Mammary epithelial cell (primary cell): ENCODE measurements at regions not wholly inside any gene's neighbourhood (a gene's known extent, or its start where the extent isn't known, plus 50 kb on each side); places are given as distances from the start of the nearest gene placed in this dataset.

Experiments
- EZH2 ChIP-seq: IDR thresholded peaks from 2 replicates; pipeline ENCODE4 v1.6.1; 2012; ENCODE audit warnings: low read length, inconsistent platforms, borderline replicate concordance
- TF ChIP-seq, protein P1 (sequence below), 2 donors: IDR thresholded peaks in 1 of 2; conservative IDR thresholded peaks in 1 of 2; 2 replicates each; pipeline ENCODE4 v1.5.1; 2011 to 2012; ENCODE audit warnings: inconsistent platforms in 2 of 2, low read length in 2 of 2, mild to moderate bottlenecking in 2 of 2, control low read depth in 1 of 2, low read depth in 1 of 2; ENCODE audit not compliant: insufficient read depth in 1 of 2; ENCODE audit errors: extremely low read depth in 1 of 2

DNA sequence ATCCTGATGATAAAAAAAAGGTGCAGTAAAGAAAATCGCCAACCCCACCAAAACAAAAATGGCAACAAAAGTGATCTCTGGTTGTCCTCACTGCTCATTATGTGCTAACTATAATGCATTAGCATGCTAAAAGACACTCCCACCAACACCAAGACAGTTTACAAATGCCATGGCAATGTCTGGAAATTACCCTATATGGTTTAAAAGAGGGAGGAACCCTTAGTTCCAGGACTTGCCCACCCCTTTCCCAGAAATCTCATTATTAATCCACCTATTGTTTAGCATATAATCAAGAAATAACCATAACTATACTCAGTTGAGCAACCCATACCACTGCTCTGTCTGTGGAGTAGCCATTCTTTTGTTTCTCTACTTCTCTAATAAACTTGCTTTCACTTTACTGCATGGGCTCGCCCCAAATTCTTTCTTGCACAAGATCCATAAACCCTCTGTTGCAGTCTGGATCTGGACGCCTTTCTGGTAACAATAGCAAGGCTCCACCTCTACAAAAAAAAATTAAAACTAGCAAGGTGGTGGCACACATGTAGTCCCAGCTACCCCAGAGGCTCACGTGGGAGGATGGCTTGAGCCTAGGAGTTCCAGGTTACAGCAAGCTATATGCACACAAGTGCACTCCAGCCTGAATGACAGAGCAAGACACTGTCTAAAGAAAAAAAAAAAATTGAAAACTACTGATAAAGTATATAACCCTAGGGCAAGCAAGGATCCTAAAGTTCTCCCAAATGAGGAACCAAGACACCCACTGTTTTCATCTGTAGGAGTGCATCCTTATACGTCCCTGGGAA is 278.8 kb upstream of the JARID2 start:
- TF ChIP-seq, protein P1, sequence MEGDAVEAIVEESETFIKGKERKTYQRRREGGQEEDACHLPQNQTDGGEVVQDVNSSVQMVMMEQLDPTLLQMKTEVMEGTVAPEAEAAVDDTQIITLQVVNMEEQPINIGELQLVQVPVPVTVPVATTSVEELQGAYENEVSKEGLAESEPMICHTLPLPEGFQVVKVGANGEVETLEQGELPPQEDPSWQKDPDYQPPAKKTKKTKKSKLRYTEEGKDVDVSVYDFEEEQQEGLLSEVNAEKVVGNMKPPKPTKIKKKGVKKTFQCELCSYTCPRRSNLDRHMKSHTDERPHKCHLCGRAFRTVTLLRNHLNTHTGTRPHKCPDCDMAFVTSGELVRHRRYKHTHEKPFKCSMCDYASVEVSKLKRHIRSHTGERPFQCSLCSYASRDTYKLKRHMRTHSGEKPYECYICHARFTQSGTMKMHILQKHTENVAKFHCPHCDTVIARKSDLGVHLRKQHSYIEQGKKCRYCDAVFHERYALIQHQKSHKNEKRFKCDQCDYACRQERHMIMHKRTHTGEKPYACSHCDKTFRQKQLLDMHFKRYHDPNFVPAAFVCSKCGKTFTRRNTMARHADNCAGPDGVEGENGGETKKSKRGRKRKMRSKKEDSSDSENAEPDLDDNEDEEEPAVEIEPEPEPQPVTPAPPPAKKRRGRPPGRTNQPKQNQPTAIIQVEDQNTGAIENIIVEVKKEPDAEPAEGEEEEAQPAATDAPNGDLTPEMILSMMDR (conservative IDR thresholded peaks at IDR 0.05 in 1 of 2, IDR thresholded peaks at IDR 0.05 in 1 of 2; ENCODE audit: extremely low read depth in 1 of 2, insufficient read depth in 1 of 2, low read depth in 1 of 2, low read length in 2 of 2): no peak
- no peak for TF ChIP-seq EZH2
